ENCODE measurements at regions not wholly inside any gene's neighbourhood (a gene's known extent, or its start where the extent isn't known, plus 50 kb on each side); places are given as distances from the start of the nearest gene placed in this dataset.
"Not testable (repeated sequence)": the region's sequence is repeated elsewhere in the genome, so short reads cannot be mapped to it uniquely, and the experiment has no call there.

- peaks cover 5% of the 10 kb centered on the region for H3K36me3 Mint-ChIP-seq (ENCODE audit: insufficient read depth, unreplicated experiment)
- H3K9me3 Mint-ChIP-seq (ENCODE audit: low read depth, unreplicated experiment), result no peaks in the 10 kb centered on the region
- CTCF ChIA-PET, result no interaction called here
- DNase-seq, result no peak
- H3K27ac Mint-ChIP-seq (ENCODE audit: unreplicated experiment), result no peak overlapping the region
- BruUV-seq (replicated peaks), result no TSS peak
- no peaks in the 10 kb centered on the region for H3K27me3 Mint-ChIP-seq (ENCODE audit: unreplicated experiment)
- intact Hi-C loops (cut with micrococcal nuclease; ENCODE audit: unreplicated experiment), result no loop called here
- TF ChIP-seq CTCF (IDR thresholded peaks at IDR 0.05; ENCODE audit: unreplicated experiment), result no peak
- H3K4me1 Mint-ChIP-seq (ENCODE audit: low read depth, unreplicated experiment), result no peaks in the 10 kb centered on the region
- no peak overlapping the region for H3K4me3 Mint-ChIP-seq (ENCODE audit: low read depth, unreplicated experiment)
These were observed 121.0 kb upstream of the CXADR start for GRCh38 chr21:17391811-17392340.

DNA sequence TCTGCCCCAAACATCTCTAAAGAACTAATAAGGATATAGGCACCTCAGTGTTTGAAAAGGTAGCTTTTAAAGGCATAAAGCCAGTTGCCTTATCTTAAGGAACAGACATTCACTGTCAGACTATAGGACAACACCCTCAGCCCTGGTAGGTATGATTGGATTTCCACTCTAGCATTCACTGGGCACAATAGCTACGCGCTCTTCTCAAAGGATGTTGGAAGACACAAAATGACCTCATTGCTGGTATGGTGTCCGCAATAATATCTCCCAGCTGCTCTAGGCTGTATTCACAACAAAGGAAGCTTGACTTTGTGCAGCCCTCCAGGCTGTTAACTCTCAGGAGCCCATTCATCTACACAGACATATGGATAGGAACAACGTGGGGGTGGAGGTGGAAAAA, 119.4 kb upstream of the CXADR start:
- peaks cover 5% of the 10 kb centered on the region for H3K36me3 Mint-ChIP-seq (ENCODE audit: insufficient read depth, unreplicated experiment)
- H3K27ac Mint-ChIP-seq (ENCODE audit: unreplicated experiment), result no peak overlapping the region
- CTCF ChIA-PET, result interaction anchor here (0.6 kb wide), 1 partner anchor 58 kb away, joined by 4 read pairs; no protein-coding TSS in a partner anchor
- H3K4me3 Mint-ChIP-seq (ENCODE audit: low read depth, unreplicated experiment), result no peak overlapping the region
- intact Hi-C loops (cut with micrococcal nuclease; ENCODE audit: unreplicated experiment), result no loop called here
- DNase-seq, result no peak
- no peaks in the 10 kb centered on the region for H3K27me3 Mint-ChIP-seq (ENCODE audit: unreplicated experiment)
- no peak for TF ChIP-seq CTCF (IDR thresholded peaks at IDR 0.05; ENCODE audit: unreplicated experiment)
- BruUV-seq (replicated peaks), result no TSS peak
- no peaks in the 10 kb centered on the region for H3K4me1 Mint-ChIP-seq (ENCODE audit: low read depth, unreplicated experiment)
- no peaks in the 10 kb centered on the region for H3K9me3 Mint-ChIP-seq (ENCODE audit: low read depth, unreplicated experiment)

- BruUV-seq (replicated peaks), result no TSS peak
- no peak for TF ChIP-seq CTCF (IDR thresholded peaks at IDR 0.05; ENCODE audit: unreplicated experiment)
- Mint-ChIP-seq H3K36me3 (ENCODE audit: insufficient read depth, unreplicated experiment) (peaks cover 3% of the 10 kb centered on the region), H3K9me3 (ENCODE audit: low read depth, unreplicated experiment) (no peaks in the 10 kb centered on the region), H3K4me1 (ENCODE audit: low read depth, unreplicated experiment) (no peaks in the 10 kb centered on the region), H3K27ac (ENCODE audit: unreplicated experiment) (no peak overlapping the region), H3K27me3 (ENCODE audit: unreplicated experiment) (no peaks in the 10 kb centered on the region), H3K4me3 (ENCODE audit: low read depth, unreplicated experiment) (no peak overlapping the region)
- intact Hi-C loops (cut with micrococcal nuclease; ENCODE audit: unreplicated experiment), result no loop called here
- CTCF ChIA-PET, result no interaction called here
- no peak for DNase-seq
These were observed 115.9 kb upstream of the CXADR start for GRCh38 chr21:17396948-17397347.

DNA sequence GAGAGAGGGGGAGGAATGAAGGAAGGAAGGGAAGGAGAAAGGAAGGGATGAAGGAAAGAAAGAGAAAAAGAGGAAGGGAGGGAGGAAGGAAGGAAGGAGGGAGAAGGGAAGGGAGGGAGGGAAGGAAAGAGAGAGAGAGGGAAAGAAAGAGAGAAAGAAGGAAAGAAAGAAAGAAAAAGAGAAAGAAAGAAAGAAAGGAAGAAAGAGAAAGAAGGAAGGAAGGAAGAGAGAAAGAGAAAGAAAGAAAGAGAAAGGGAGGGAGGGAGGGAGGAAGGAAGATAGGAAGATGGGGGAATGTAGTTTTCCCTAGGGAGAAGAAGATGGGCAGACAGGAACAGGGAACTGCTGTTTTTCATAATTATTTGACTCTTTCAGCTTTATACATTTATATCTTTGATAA, 115.1 kb upstream of the CXADR start:
- no peak overlapping the region for H3K4me3 Mint-ChIP-seq (ENCODE audit: low read depth, unreplicated experiment)
- no peak for TF ChIP-seq CTCF (IDR thresholded peaks at IDR 0.05; ENCODE audit: unreplicated experiment)
- no peaks in the 10 kb centered on the region for H3K4me1 Mint-ChIP-seq (ENCODE audit: low read depth, unreplicated experiment)
- BruUV-seq (replicated peaks), result no TSS peak
- DNase-seq, result no peak
- no peaks in the 10 kb centered on the region for H3K9me3 Mint-ChIP-seq (ENCODE audit: low read depth, unreplicated experiment)
- no peak overlapping the region for H3K27ac Mint-ChIP-seq (ENCODE audit: unreplicated experiment)
- H3K27me3 Mint-ChIP-seq (ENCODE audit: unreplicated experiment), result no peaks in the 10 kb centered on the region
- intact Hi-C loops (cut with micrococcal nuclease; ENCODE audit: unreplicated experiment), result no loop called here
- CTCF ChIA-PET, result no interaction called here
- no peaks in the 10 kb centered on the region for H3K36me3 Mint-ChIP-seq (ENCODE audit: insufficient read depth, unreplicated experiment)

- CTCF ChIA-PET, result interaction anchor here (0.7 kb wide), 1 partner anchor 12 kb away, joined by 3 read pairs; no protein-coding TSS in a partner anchor
- H3K36me3 Mint-ChIP-seq (ENCODE audit: insufficient read depth, unreplicated experiment); DNase-seq; H3K9me3 Mint-ChIP-seq (ENCODE audit: low read depth, unreplicated experiment); H3K4me1 Mint-ChIP-seq (ENCODE audit: low read depth, unreplicated experiment); intact Hi-C loops (cut with micrococcal nuclease; ENCODE audit: unreplicated experiment); H3K27me3 Mint-ChIP-seq (ENCODE audit: unreplicated experiment); H3K27ac Mint-ChIP-seq (ENCODE audit: unreplicated experiment); BruUV-seq (replicated peaks); H3K4me3 Mint-ChIP-seq (ENCODE audit: low read depth, unreplicated experiment): not testable (repeated sequence)
These were observed 113.9 kb upstream of the CXADR start for GRCh38 chr21:17398954-17399353.
